ENCODE measurements at regions not wholly inside any gene's neighbourhood (a gene's known extent, or its start where the extent isn't known, plus 50 kb on each side); places are given as distances from the start of the nearest gene placed in this dataset.

GRCh38 chr5:8333485-8333884 is 464.5 kb downstream of the MTRR start:
- CTCF ChIA-PET = no interaction called here
- Histone ChIP-seq H3K9ac (ENCODE audit: low read length) (no peak overlapping the region), H3K27ac (ENCODE audit: low read depth, low read length) (no peak overlapping the region), H3K36me3 (ENCODE audit: control insufficient read depth in 1 of 2, insufficient read depth in 2 of 2, low read length in 2 of 2) (no peaks in the 10 kb centered on the region), H3K4me3 (replicated peaks in 1 of 2; ENCODE audit: low read depth in 1 of 2, low read length in 2 of 2) (no peak overlapping the region), H3K4me1 (ENCODE audit: control insufficient read depth in 1 of 2, insufficient read depth in 2 of 2, low read length in 2 of 2) (no peaks in the 10 kb centered on the region), H3K79me2 (ENCODE audit: insufficient read depth, low read length) (no peaks in the 10 kb centered on the region), H3K4me2 (ENCODE audit: low read length) (no peak overlapping the region), H3K27me3 (ENCODE audit: insufficient read depth, low read length) (no peaks in the 10 kb centered on the region), H2AFZ (ENCODE audit: low read depth, low read length, poor library complexity, severe bottlenecking) (no peak overlapping the region), H3K9me3 (ENCODE audit: control insufficient read depth in 1 of 2, insufficient read depth in 1 of 2, low read depth in 1 of 2, low read length in 2 of 2) (peaks cover 3 to 11% of the 10 kb centered on the region in 2 experiments; a peak in 2 of 4 replicates), H3K9me2 (ENCODE audit: insufficient read depth) (no peaks in the 10 kb centered on the region), H4K20me1 (ENCODE audit: insufficient read depth) (no peaks in the 10 kb centered on the region)
- ATAC-seq = no peak
- POLR2A ChIA-PET = no interaction called here
- TF ChIP-seq SP1 (IDR thresholded peaks at IDR 0.05; ENCODE audit: low read depth) (no peak), ATF3 (IDR thresholded peaks at IDR 0.05) (no peak), ELF1 (IDR thresholded peaks at IDR 0.05; ENCODE audit: borderline replicate concordance, low read depth) (no peak), CTCF (IDR thresholded peaks at IDR 0.05 in 2 of 3, conservative IDR thresholded peaks at IDR 0.05 in 1 of 3; ENCODE audit: borderline replicate concordance in 1 of 3, insufficient read depth in 1 of 3, low read depth in 2 of 3, low read length in 2 of 3) (no peak), SRF (IDR thresholded peaks at IDR 0.05; ENCODE audit: low read depth) (no peak), FOSL1 (IDR thresholded peaks at IDR 0.05; ENCODE audit: low read depth) (no peak), POLR2AphosphoS5 (IDR thresholded peaks at IDR 0.05; ENCODE audit: low read depth, low read length) (no peak), POLR2A (IDR thresholded peaks at IDR 0.05; ENCODE audit: borderline replicate concordance, extremely low read depth, insufficient read depth, insufficient read length) (no peak), CBX3 (IDR thresholded peaks at IDR 0.05; ENCODE audit: low read depth) (no peak), TCF7L2 (IDR thresholded peaks at IDR 0.05; ENCODE audit: borderline replicate concordance, extremely low read depth, insufficient read depth, insufficient read length) (no peak), YY1 (IDR thresholded peaks at IDR 0.05; ENCODE audit: extremely low read depth, insufficient replicate concordance, low read depth, low read length) (no peak), EZH2phosphoT487 (IDR thresholded peaks at IDR 0.05; ENCODE audit: borderline replicate concordance) (no peak)
- intact Hi-C loops (cut with micrococcal nuclease) = no loop called here
- BruUV-seq (replicated peaks) = no TSS peak
- RAD21 ChIA-PET (ENCODE audit: low non-redundant PET in 1 of 2, low total read pairs in 2 of 2, uncharacterized antibody in 2 of 2, unreplicated experiment in 2 of 2) = no interaction called here
- no peak for DNase-seq (ENCODE audit: low read depth, low spot score)
